ENCODE measurements at regions not wholly inside any gene's neighbourhood (a gene's known extent, or its start where the extent isn't known, plus 50 kb on each side); places are given as distances from the start of the nearest gene placed in this dataset.

DNA sequence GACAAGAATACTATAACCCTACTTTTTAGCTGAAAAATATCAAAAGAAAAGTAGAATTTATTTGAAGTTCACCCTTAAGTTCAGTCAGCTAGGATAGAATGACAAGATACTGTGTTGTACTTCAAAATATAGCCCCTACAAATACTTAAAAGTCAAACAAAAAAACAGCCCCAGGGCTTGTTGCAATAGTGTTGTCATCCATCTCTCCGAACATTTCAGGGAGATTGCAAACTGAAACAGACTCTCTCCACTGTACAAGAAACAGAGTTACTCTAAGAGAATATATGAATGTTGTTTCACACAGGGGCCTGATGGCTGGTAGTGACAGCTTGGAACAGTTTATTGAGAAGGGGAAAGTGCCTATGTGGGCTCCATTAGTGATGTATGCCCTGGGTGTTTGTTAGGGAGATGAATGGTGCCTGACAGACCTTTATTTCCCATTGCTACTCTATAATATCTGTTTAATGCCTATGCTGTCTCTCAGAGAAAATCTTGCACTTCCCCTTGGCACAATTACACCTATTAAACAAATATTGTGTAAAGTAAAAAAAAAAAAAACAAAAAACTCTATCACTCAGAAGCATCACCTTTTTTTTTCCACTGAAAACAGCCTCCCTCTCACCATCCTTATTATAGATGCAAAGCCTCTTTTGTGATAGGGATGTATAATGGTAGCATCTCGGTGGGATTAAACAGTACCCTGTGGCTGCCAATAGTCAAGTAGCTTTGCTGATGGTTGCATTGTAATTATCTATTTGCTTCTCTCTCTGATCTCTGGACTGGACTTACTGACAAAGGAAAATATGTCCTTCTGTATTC, 506.3 kb upstream of the LUZP2 start:
- peak in 1 of 2 donors; percentile 23 for DNase-seq (ENCODE audit: low read depth in 1 of 2, low spot score in 1 of 2)
- Histone ChIP-seq H3K36me3 (no peaks in the 10 kb centered on the region), H3K4me3 (no peak overlapping the region), H3K27me3 (no peaks in the 10 kb centered on the region), H3K27ac (no peak overlapping the region), H3K4me1 (ENCODE audit: low read depth) (no peaks in the 10 kb centered on the region), H3K9me3 (ENCODE audit: low read depth) (no peaks in the 10 kb centered on the region)
- TF ChIP-seq, protein P1, sequence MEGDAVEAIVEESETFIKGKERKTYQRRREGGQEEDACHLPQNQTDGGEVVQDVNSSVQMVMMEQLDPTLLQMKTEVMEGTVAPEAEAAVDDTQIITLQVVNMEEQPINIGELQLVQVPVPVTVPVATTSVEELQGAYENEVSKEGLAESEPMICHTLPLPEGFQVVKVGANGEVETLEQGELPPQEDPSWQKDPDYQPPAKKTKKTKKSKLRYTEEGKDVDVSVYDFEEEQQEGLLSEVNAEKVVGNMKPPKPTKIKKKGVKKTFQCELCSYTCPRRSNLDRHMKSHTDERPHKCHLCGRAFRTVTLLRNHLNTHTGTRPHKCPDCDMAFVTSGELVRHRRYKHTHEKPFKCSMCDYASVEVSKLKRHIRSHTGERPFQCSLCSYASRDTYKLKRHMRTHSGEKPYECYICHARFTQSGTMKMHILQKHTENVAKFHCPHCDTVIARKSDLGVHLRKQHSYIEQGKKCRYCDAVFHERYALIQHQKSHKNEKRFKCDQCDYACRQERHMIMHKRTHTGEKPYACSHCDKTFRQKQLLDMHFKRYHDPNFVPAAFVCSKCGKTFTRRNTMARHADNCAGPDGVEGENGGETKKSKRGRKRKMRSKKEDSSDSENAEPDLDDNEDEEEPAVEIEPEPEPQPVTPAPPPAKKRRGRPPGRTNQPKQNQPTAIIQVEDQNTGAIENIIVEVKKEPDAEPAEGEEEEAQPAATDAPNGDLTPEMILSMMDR (IDR thresholded peaks at IDR 0.05; ENCODE audit: low read depth, low read length), result no peak

DNA sequence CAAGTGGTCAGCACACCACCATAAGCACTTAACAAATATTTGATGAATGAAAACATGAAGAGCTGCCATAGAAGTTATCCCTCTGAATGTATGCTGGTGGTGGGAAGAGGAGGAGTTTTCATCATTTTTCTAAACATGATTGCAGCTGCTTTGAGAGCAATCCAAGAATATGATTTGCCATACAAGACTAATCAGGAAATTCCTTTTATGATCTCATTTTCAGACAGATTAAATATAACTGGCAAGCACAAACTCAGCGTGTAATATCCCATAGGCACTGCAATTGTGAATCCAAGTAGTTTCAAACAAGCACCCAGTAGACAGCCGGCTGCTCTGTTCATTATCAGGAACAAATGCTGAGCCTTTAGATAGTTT, 505.7 kb upstream of the LUZP2 start:
- TF ChIP-seq, protein P1 (IDR thresholded peaks at IDR 0.05; ENCODE audit: low read depth, low read length), result no peak
- Histone ChIP-seq H3K4me1 (ENCODE audit: low read depth) (no peaks in the 10 kb centered on the region), H3K27ac (no peak overlapping the region), H3K27me3 (no peaks in the 10 kb centered on the region), H3K9me3 (ENCODE audit: low read depth) (no peaks in the 10 kb centered on the region), H3K4me3 (no peak overlapping the region), H3K36me3 (no peaks in the 10 kb centered on the region)
- DNase-seq (ENCODE audit: low read depth in 1 of 2, low spot score in 1 of 2), result peak in 1 of 2 donors; percentile 76

DNA sequence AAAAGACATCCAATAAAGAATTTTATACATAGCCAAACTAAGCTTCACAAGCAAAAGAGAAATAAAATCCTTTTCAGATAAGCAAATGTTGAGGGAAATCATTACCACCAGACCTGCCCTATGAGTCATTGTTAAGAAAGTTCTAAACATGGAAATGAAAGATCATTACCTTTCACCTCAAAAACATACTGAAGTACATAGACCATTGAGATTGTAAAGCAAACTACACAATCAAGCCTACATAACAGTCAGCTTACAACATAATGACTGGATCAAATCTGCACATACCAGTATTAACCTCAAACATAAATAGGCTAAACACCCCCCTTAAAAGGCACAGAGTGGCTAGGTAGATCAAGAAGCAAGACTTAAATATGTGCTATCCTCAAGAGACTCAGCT, 501.0 kb upstream of the LUZP2 start:
- no peak overlapping the region for H3K27ac ChIP-seq
- TF ChIP-seq, protein P1 (IDR thresholded peaks at IDR 0.05; ENCODE audit: low read depth, low read length), result no peak
- peak in 1 of 2 donors; percentile 13 for DNase-seq (ENCODE audit: low read depth in 1 of 2, low spot score in 1 of 2)
- H3K4me1 ChIP-seq (ENCODE audit: low read depth), result no peaks in the 10 kb centered on the region
- no peak overlapping the region for H3K4me3 ChIP-seq
- H3K36me3 ChIP-seq, result no peaks in the 10 kb centered on the region
- no peaks in the 10 kb centered on the region for H3K9me3 ChIP-seq (ENCODE audit: low read depth)
- no peaks in the 10 kb centered on the region for H3K27me3 ChIP-seq

DNA sequence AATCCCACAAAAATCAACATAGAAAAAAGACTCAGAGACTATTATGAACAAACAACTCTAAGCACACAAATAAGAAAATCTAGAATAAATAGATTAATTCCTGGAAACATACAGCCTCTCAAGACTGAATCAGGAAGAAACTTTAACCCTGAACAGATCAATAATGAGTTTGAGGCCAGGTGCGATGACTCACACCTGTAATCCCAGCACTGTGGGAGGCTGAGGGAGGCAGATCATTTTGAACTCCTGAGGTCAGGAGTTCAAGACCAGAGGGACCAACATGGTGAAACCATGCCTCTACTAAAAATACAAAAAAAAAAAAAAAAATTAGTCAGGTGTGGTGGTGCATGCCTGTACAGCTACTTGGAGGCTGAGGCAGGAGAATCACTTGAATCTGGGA, 499.5 kb upstream of the LUZP2 start:
- H3K27ac ChIP-seq, result no peak overlapping the region
- H3K27me3 ChIP-seq, result no peaks in the 10 kb centered on the region
- no peaks in the 10 kb centered on the region for H3K9me3 ChIP-seq (ENCODE audit: low read depth)
- DNase-seq (ENCODE audit: low read depth in 1 of 2, low spot score in 1 of 2), result no peak
- no peaks in the 10 kb centered on the region for H3K4me1 ChIP-seq (ENCODE audit: low read depth)
- no peaks in the 10 kb centered on the region for H3K36me3 ChIP-seq
- TF ChIP-seq, protein P1 (IDR thresholded peaks at IDR 0.05; ENCODE audit: low read depth, low read length), result no peak
- no peak overlapping the region for H3K4me3 ChIP-seq

DNA sequence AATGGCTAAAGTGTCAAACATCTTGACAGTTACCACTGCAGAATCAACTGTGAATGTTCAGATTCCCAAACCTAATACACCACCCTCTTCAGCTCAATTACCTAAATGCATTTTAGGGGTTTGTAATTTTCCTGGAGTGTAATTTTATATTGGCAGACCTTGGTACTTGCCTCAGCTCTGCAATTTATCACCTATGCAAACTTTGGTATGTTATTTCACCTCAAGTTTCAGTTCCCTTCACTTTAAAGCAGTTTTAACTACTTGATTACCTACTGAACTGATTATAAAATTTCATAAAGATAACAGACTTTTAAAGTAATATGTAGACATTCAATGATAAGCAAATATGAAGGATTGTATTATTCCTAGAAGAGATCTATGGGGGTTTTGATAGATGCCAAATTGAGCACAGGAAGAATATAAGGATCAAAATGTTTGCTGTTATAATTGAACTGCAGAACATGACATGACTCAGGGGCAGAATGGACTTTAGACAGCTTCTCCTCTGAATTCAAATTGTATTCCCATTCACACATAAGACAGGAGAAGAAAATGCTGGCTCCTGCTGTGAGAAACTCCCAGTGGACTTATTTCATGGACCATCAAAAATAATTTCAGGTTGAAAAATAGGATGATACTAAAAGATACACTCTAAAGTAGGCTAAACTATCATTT, 491.5 kb upstream of the LUZP2 start:
- no peak for DNase-seq (ENCODE audit: low read depth in 1 of 2, low spot score in 1 of 2)
- no peaks in the 10 kb centered on the region for H3K4me1 ChIP-seq (ENCODE audit: low read depth)
- H3K27me3 ChIP-seq, result no peaks in the 10 kb centered on the region
- H3K9me3 ChIP-seq (ENCODE audit: low read depth), result no peaks in the 10 kb centered on the region
- TF ChIP-seq, protein P1 (IDR thresholded peaks at IDR 0.05; ENCODE audit: low read depth, low read length), result no peak
- no peak overlapping the region for H3K4me3 ChIP-seq
- no peak overlapping the region for H3K27ac ChIP-seq
- no peaks in the 10 kb centered on the region for H3K36me3 ChIP-seq

Measured in cardiac muscle cell (in vitro differentiated cells and primary cell).